T-helper 2 cell (primary cell): ENCODE measurements at regions not wholly inside any gene's neighbourhood (a gene's known extent, or its start where the extent isn't known, plus 50 kb on each side); places are given as distances from the start of the nearest gene placed in this dataset.
"Not testable (repeated sequence)": the region's sequence is repeated elsewhere in the genome, so short reads cannot be mapped to it uniquely, and the experiment has no call there.

Source experiments
- DNase-seq, 5 experiments: peaks; one replicate each; pipeline versions ENCODE4 v3.0.0 to v3.0.0-alpha.2; 2012 to 2022

DNA sequence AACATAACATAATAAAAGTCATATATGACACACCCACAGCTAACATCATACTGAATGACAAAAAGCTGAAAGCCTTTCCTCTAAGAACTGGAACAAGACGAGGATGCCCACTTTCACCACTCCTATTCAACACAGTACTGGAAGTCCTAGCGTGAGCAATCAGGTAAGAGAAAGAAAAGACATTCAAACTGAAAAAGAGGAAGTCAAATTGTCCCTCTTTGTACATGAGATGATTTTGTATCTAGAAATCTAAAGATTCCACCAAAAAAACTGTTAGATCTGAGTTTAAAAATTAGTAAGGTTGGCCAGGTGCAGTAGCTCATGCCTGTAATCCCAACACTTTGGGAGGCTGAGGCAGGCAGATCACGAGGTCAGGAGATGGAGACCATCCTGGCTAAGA, 70.1 kb upstream of the PROKR2 start:
- not testable (repeated sequence) for DNase-seq

DNA sequence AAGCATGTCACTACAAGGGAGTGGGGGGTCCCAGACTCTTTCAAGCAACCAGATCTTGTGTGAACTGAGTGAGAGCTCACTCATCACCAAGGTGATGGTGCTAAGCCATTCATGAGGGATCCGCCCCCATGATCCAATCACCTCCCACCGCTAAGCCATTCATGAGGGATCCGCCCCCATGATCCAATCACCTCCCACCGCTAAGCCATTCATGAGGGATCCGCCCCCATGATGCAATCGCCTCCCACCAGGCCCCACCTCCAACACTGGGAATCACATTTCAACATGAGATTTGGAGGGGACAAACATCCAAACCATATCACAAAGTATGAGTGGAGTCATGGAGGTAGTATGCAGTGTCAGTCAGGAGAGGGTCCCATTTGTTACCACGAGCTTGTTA, 64.8 kb upstream of the PROKR2 start:
- DNase-seq = not testable (repeated sequence)

DNA sequence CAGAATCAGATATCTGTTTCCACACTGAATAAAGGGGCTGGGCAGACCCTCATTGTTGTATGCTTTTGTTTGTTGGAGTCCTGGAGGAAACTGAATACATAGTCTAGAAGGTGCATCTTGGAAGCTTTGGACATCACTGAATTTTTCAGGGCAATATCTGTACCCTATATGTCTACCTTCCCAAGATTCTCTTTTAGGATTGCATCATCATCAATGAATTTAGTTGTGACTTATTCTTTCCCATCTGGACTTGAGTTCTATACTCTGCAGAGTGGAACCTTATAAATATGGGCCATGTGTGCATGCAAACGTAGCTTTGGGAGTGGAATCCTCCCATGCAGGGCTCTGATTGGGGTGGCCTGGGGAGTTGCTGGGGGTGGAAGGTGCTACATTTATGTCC, 60.7 kb upstream of the PROKR2 start:
- no peak for DNase-seq

DNA sequence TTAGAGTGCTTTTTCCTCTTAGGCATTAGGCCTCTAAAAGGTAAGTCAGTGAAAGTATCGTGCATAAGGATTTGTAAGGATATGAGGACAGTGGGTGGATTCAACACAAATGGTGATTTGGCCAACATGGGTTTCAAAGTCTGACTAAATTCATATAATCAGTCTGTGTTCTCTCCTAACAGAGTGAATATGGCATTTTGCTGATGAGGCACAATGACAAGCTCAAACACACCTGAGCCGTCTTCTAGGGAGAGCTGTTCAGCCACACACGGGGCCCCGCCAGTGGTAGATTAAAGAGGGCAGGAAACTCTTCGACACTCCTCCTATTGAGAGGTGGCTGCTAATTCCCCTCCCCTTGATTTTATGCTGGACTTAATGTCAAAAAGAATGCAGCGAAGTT, 59.5 kb upstream of the PROKR2 start:
- DNase-seq = no peak

DNA sequence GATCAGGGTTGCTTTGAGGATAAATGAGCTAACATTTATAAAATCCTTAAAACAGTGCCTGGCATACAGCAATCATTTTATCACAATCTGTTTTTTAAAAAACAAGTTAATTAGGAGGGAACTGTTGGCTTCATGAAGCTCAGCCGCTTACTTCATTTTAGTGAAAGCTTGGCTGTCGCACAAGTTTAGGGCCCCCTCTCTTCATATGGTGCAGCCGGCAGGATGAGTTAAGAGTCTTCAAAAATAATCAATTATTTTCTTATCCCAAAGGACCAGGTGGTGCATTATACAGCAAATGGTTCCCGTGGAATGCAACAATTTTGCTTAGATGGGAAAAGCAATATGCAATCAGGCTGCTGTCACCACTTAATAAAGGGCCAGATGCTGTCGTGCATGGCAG, 57.4 kb upstream of the PROKR2 start:
- DNase-seq = no peak

DNA sequence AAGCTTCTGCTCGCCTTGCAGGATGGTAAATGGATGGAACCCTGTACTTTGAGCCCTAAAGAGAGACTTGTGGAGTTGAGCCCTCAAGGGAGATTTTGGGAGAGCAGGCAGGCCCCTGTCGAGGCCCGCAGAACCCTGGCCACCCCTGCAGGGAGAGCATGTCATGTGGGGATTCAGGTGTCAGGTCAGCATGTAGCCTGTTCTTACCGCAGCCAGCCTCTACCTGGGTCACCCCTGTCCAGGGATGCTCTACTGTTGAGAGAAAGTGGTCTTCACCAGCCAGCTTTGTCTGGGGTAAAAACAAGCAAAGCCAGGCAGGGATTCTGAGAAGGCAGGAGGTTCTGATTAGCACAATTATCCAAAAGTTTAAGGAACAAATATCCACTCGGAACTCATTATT, 55.6 kb upstream of the PROKR2 start:
- no peak for DNase-seq

DNA sequence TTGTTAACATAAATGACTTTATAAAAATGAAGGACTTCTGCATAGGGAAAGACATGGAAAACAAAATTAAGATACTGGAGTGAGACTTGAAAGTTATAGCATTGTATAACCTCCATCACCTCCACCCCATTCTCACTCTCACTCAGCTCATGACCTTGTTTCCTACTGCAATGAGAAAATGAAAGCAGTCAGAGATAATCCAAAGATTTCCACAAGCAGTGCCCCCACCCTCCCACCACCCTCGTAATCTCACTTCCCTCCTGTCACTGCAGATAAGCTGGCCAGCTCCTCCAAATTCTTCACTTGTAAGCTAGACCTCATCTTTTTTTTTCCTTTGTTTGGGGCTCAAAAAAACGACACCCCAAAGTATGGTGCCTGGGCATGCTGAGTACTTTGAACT, 52.9 kb upstream of the PROKR2 start:
- DNase-seq = no peak
